ENCODE measurements at regions not wholly inside any gene's neighbourhood (a gene's known extent, or its start where the extent isn't known, plus 50 kb on each side); places are given as distances from the start of the nearest gene placed in this dataset.
"Not testable (repeated sequence)": the region's sequence is repeated elsewhere in the genome, so short reads cannot be mapped to it uniquely, and the experiment has no call there.

DNA sequence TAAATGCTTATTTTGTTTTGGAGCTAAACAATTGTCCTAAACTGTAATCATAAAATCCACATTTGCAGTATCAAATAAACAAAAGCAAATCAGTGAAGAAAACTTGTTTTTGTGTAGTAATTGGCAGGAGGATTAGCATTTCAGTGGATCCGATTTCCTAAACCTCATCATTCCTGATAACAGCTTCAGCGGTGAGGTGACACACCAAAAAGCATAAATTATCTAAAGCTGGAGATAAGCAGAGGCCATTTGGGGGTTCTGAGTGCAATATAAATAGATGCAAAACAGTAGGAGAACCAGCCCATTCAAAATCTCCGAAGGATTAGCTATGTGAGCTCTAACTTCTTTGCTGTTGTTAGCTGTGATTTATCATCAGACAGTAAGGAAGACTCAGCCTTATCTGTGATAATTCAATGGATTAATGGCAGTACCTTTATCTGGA lies 235.8 kb downstream of the EPHA7 start:
- DNase-seq (ENCODE audit: extremely low spot score, unreplicated experiment) = no peak
- TF ChIP-seq, protein P1, sequence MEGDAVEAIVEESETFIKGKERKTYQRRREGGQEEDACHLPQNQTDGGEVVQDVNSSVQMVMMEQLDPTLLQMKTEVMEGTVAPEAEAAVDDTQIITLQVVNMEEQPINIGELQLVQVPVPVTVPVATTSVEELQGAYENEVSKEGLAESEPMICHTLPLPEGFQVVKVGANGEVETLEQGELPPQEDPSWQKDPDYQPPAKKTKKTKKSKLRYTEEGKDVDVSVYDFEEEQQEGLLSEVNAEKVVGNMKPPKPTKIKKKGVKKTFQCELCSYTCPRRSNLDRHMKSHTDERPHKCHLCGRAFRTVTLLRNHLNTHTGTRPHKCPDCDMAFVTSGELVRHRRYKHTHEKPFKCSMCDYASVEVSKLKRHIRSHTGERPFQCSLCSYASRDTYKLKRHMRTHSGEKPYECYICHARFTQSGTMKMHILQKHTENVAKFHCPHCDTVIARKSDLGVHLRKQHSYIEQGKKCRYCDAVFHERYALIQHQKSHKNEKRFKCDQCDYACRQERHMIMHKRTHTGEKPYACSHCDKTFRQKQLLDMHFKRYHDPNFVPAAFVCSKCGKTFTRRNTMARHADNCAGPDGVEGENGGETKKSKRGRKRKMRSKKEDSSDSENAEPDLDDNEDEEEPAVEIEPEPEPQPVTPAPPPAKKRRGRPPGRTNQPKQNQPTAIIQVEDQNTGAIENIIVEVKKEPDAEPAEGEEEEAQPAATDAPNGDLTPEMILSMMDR (IDR thresholded peaks at IDR 0.05) = no peak
- Mint-ChIP-seq H3K4me1 (ENCODE audit: unreplicated experiment) (no peaks in the 10 kb centered on the region), H3K27me3 (ENCODE audit: unreplicated experiment) (peaks cover 15% of the 10 kb centered on the region), H3K36me3 (ENCODE audit: unreplicated experiment) (no peaks in the 10 kb centered on the region), H3K9me3 (ENCODE audit: unreplicated experiment) (no peaks in the 10 kb centered on the region), H3K4me3 (ENCODE audit: unreplicated experiment) (no peak overlapping the region), H3K27ac (ENCODE audit: unreplicated experiment) (no peak overlapping the region)

DNA sequence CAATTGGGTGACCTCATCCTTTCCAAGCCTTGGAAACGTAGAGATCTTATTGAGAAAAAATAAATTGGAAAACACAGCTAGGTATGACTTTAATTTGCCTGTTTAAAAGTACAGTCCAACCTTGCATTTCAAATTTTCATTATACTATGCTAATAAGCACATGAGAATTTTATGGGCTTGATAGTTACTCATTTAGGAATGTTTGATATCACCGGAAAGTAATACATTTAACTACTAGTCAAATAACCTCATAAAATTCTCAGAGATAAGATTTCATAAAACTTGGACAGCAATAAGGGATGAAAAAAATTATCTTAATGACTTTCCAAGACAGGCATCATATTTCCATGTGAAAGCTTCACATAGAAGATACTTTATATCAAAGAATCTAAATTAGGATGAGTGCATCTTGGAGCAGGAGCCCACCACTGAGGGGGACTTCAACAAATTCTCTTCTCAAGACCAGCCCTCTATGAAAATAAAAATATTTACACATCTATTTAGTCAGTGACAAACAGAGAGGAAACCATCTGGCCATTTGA lies 236.3 kb downstream of the EPHA7 start:
- Mint-ChIP-seq H3K27me3 (ENCODE audit: unreplicated experiment) (peaks cover 15% of the 10 kb centered on the region), H3K9me3 (ENCODE audit: unreplicated experiment) (no peaks in the 10 kb centered on the region)
- no peak for DNase-seq (ENCODE audit: extremely low spot score, unreplicated experiment)

DNA sequence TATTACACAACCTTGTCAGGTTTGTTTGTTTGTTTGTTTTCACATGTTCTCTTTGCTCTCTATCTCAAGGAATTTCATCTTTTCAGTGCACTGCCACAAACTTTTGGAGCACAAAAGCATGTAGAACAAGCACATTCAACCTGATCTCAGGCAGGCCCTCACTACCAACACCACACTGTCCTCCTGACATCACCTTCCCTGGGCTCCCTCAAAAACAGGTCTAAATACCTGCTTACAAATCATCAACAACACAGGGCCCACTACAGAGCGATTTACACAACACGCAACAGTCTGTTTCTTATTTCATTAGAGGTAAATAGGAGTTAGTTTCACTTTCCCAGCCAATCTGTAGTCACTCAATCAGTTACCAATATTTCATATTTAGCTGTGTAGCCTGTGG lies 241.4 kb downstream of the EPHA7 start:
- peaks cover 8% of the 10 kb centered on the region for H3K27me3 Mint-ChIP-seq (ENCODE audit: unreplicated experiment)
- TF ChIP-seq, protein P1 (IDR thresholded peaks at IDR 0.05) = no peak
- no peaks in the 10 kb centered on the region for H3K9me3 Mint-ChIP-seq (ENCODE audit: unreplicated experiment)
- DNase-seq (ENCODE audit: extremely low spot score, unreplicated experiment) = no peak
- no peak overlapping the region for H3K27ac Mint-ChIP-seq (ENCODE audit: unreplicated experiment)
- no peak overlapping the region for H3K4me3 Mint-ChIP-seq (ENCODE audit: unreplicated experiment)
- no peaks in the 10 kb centered on the region for H3K36me3 Mint-ChIP-seq (ENCODE audit: unreplicated experiment)
- peaks cover 3% of the 10 kb centered on the region for H3K4me1 Mint-ChIP-seq (ENCODE audit: unreplicated experiment)

More for the DNA sequence above, 236.3 kb downstream of the EPHA7 start:
- Mint-ChIP-seq H3K36me3 (ENCODE audit: unreplicated experiment) (no peaks in the 10 kb centered on the region), H3K4me3 (ENCODE audit: unreplicated experiment) (no peak overlapping the region), H3K27ac (ENCODE audit: unreplicated experiment) (no peak overlapping the region), H3K4me1 (ENCODE audit: unreplicated experiment) (no peaks in the 10 kb centered on the region)
- TF ChIP-seq, protein P1 (IDR thresholded peaks at IDR 0.05) = no peak

DNA sequence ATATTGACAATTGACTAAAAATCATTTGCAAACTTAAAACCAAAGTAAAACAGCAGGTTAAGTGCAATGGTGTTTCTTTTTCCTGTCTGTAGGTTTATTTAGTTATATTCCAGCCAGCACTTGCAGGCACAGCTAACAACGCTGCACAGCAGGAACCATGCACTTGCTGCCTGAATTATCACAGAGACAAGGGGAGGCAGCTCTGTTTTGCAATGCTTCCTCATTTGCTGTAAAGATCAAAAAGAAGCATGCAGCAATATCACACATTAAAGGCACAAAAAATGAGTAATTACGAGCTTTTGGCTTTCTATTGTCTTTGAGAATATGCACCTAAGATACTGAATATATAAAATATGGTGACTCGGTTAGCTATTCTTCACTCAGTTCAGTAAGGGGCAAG lies 241.9 kb downstream of the EPHA7 start:
- Mint-ChIP-seq H3K36me3 (ENCODE audit: unreplicated experiment) (no peaks in the 10 kb centered on the region), H3K27me3 (ENCODE audit: unreplicated experiment) (peaks cover 8% of the 10 kb centered on the region), H3K4me3 (ENCODE audit: unreplicated experiment) (no peak overlapping the region), H3K9me3 (ENCODE audit: unreplicated experiment) (no peaks in the 10 kb centered on the region), H3K27ac (ENCODE audit: unreplicated experiment) (no peak overlapping the region), H3K4me1 (ENCODE audit: unreplicated experiment) (peaks cover 3% of the 10 kb centered on the region)
- TF ChIP-seq, protein P1 (IDR thresholded peaks at IDR 0.05) = no peak
- DNase-seq (ENCODE audit: extremely low spot score, unreplicated experiment) = no peak

DNA sequence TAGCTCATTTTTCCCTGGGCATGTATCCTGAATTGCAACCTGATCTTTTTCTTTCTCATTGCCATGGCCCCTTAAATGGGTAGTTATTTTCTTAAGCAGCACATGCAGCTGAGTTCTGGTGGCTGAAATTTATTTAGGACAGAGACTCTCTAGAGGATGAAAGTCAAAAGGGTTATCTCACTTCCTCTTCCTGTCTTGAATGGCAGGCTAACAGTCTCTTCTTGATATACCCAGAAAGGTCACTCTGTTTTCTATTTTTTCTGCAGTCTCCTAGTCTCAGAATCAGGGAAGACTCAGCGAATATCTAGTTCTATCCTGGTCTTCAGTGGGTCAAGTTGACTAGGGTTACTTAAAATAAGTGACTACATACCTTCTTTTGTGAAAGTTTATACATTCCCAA lies 243.3 kb downstream of the EPHA7 start:
- Mint-ChIP-seq H3K4me3 (ENCODE audit: unreplicated experiment) (no peak overlapping the region), H3K27ac (ENCODE audit: unreplicated experiment) (no peak overlapping the region)

DNA sequence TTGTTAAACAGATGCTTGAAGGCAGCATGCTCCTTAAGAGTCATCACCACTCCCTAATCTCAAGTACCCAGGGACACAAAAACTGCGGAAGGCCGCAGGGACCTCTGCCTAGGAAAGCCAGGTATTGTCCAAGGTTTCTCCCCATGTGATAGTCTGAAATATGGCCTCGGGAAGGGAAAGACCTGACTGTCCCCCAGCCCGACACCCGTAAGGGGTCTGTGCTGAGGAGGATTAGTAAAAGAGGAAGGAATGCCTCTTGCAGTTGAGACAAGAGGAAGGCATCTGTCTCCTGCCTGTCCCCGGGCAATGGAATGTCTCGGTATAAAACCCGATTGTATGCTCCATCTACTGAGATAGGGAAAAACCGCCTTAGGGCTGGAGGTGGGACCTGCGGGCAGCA lies 245.8 kb downstream of the EPHA7 start:
- not testable (repeated sequence) for H3K27me3 Mint-ChIP-seq (ENCODE audit: unreplicated experiment); H3K36me3 Mint-ChIP-seq (ENCODE audit: unreplicated experiment); H3K9me3 Mint-ChIP-seq (ENCODE audit: unreplicated experiment); DNase-seq (ENCODE audit: extremely low spot score, unreplicated experiment); H3K4me3 Mint-ChIP-seq (ENCODE audit: unreplicated experiment); H3K27ac Mint-ChIP-seq (ENCODE audit: unreplicated experiment); H3K4me1 Mint-ChIP-seq (ENCODE audit: unreplicated experiment)

More for the DNA sequence above, 243.3 kb downstream of the EPHA7 start:
- Mint-ChIP-seq H3K36me3 (ENCODE audit: unreplicated experiment) (no peaks in the 10 kb centered on the region), H3K4me1 (ENCODE audit: unreplicated experiment) (peaks cover 3% of the 10 kb centered on the region), H3K9me3 (ENCODE audit: unreplicated experiment) (no peaks in the 10 kb centered on the region), H3K27me3 (ENCODE audit: unreplicated experiment) (peaks cover 14% of the 10 kb centered on the region)
- TF ChIP-seq, protein P1 (IDR thresholded peaks at IDR 0.05) = no peak
- DNase-seq (ENCODE audit: extremely low spot score, unreplicated experiment) = no peak

All from osteocyte (in vitro differentiated cells).